HepG2 (cell line): ENCODE measurements at regions not wholly inside any gene's neighbourhood (a gene's known extent, or its start where the extent isn't known, plus 50 kb on each side); places are given as distances from the start of the nearest gene placed in this dataset.

Experiments used
- ATAC-seq: fragments of 200-7000 bp; cut with Tn5 transposase; 3 replicates; pipeline ENCODE4 v1.9.1; 2020; ENCODE audit warnings: mild to moderate bottlenecking, moderate library complexity
- BruUV-seq: library from RNA; stranded (reverse); fragments of 400-500 nt; replicated peaks from 2 replicates; lab custom pipeline; 2021; lab: Mats Ljungman, UMichigan
- CTCF ChIA-PET: fragments of 300-600 bp; formaldehyde crosslinking; extraction: SDS; loops from one replicate; lab custom pipeline; 2021; ENCODE audit warnings: low total read pairs, inconsistent platforms, low intra/inter-chr PET ratio; lab: Yijun Ruan, JAX
- POLR2A ChIA-PET: fragments of 350-600 bp; sonication (Branson Sonifier 250); formaldehyde crosslinking; loops from one replicate; lab custom pipeline; 2020; ENCODE audit warnings: antibody characterized with exemption, inconsistent platforms; lab: Yijun Ruan, JAX
- DNase-seq: peaks from one replicate; pipeline ENCODE4 v3.0.0-alpha.2; 2015; ENCODE audit warnings: low spot score
- FAIRE-seq: peaks from 3 replicates; lab custom pipeline; 2011; peaks lifted over from hg19 to GRCh38; lab: Jason Lieb, UNC
- H2AFZ ChIP-seq: one replicate; pipeline ENCODE4 v1.6.1; 2011; ENCODE audit warnings: low read length, inconsistent platforms
- H3K27ac ChIP-seq: fragments of 300-600 bp; 3 replicates; pipeline ENCODE4 v1.8.0; 2011; ENCODE audit warnings: mixed run types, mild to moderate bottlenecking, mixed read lengths, low read length, inconsistent platforms; ENCODE audit not compliant: insufficient read depth; ENCODE audit errors: extremely low read length
- H3K27me3 ChIP-seq, 2 experiments: fragments of 200-600 bp in 1 of 2; 2 replicates in 1 of 2; 3 replicates in 1 of 2; pipeline versions ENCODE4 v1.6.0 to v1.8.0; 2011; ENCODE audit warnings: low read length in 2 of 2, mild to moderate bottlenecking in 2 of 2, moderate library complexity in 2 of 2, inconsistent platforms in 1 of 2; ENCODE audit not compliant: insufficient read depth in 2 of 2, control insufficient read depth in 1 of 2
- H3K36me3 ChIP-seq, 2 experiments: fragments of 200-600 bp in 1 of 2; replicated peaks in 1 of 2; 2 replicates in 1 of 2; 3 replicates in 1 of 2; pipeline versions ENCODE4 v1.5.1 to v1.8.0; 2011; ENCODE audit warnings: low read length in 2 of 2, inconsistent platforms in 1 of 2; ENCODE audit not compliant: insufficient read depth in 2 of 2, control insufficient read depth in 1 of 2
- H3K4me1 ChIP-seq: 2 replicates; pipeline ENCODE4 v1.5.1; 2012; ENCODE audit warnings: low read length, inconsistent platforms; ENCODE audit not compliant: insufficient read depth
- H3K4me2 ChIP-seq: 2 replicates; pipeline ENCODE4 v1.6.0; 2011; ENCODE audit warnings: low read depth, low read length, inconsistent platforms
- H3K4me3 ChIP-seq, 3 experiments: fragments of 200-600 bp in 1 of 3; sonication (generic), shearing (Covaris generic) in 1 of 3; replicated peaks in 1 of 3; 2 replicates each; pipeline ENCODE4 v1.5.1; 2011 to 2016; ENCODE audit warnings: low read length in 3 of 3, inconsistent platforms in 2 of 3, low read depth in 2 of 3, mild to moderate bottlenecking in 2 of 3, control low read depth in 1 of 3, mixed read lengths in 1 of 3; ENCODE audit not compliant: insufficient read depth in 1 of 3
- H3K79me2 ChIP-seq: one replicate; pipeline ENCODE4 v1.6.1; 2011; ENCODE audit warnings: low read length, inconsistent platforms; ENCODE audit not compliant: insufficient read depth
- H3K9ac ChIP-seq: 2 replicates; pipeline ENCODE4 v1.6.0; 2011; ENCODE audit warnings: mild to moderate bottlenecking, low read depth, low read length, inconsistent platforms; ENCODE audit not compliant: insufficient read depth
- H3K9me3 ChIP-seq: 2 replicates; pipeline ENCODE4 v1.5.1; 2012; ENCODE audit warnings: mild to moderate bottlenecking, low read length
- H4K20me1 ChIP-seq: 2 replicates; pipeline ENCODE4 v1.6.0; 2011; ENCODE audit warnings: inconsistent platforms, mild to moderate bottlenecking, low read length, moderate library complexity; ENCODE audit not compliant: insufficient read depth
- ARID3A ChIP-seq: IDR thresholded peaks from 2 replicates; pipeline ENCODE4 v1.6.1; 2012; ENCODE audit warnings: low read depth, low read length, improper control_type of control experiment
- ATF1 ChIP-seq: IDR thresholded peaks from 2 replicates; pipeline ENCODE4 v1.6.1; 2016; ENCODE audit warnings: mild to moderate bottlenecking, control low read depth
- ATRX ChIP-seq: sonication (generic); formaldehyde crosslinking; IDR thresholded peaks from 2 replicates; pipeline ENCODE4 v1.4.0; 2020; ENCODE audit warnings: missing genetic modification reagents, borderline replicate concordance
- GATAD1 ChIP-seq: IDR thresholded peaks from 2 replicates; pipeline ENCODE4 v1.6.1; 2016; ENCODE audit warnings: missing genetic modification reagents, missing compliant biosample characterization
- HMGXB3 ChIP-seq: sonication (generic); formaldehyde crosslinking; IDR thresholded peaks from 2 replicates; pipeline ENCODE4 v1.4.0; 2020; ENCODE audit warnings: missing genetic modification reagents, borderline replicate concordance
- HMGXB4 ChIP-seq, 2 experiments: sonication (generic) in 1 of 2; formaldehyde crosslinking in 1 of 2; IDR thresholded peaks; 2 replicates each; pipeline versions ENCODE4 v1.4.0 to v1.6.1; 2018 to 2020; ENCODE audit warnings: missing genetic modification reagents in 2 of 2, borderline replicate concordance in 1 of 2, low read depth in 1 of 2, mild to moderate bottlenecking in 1 of 2, missing biosample characterization in 1 of 2
- ISL2 ChIP-seq: sonication (generic); formaldehyde crosslinking; IDR thresholded peaks from 2 replicates; pipeline ENCODE4 v1.5.0; 2020; ENCODE audit warnings: missing genetic modification reagents
- PPARG ChIP-seq: conservative IDR thresholded peaks from 2 replicates; pipeline ENCODE4 v1.6.1; 2016; ENCODE audit warnings: missing biosample characterization, missing genetic modification reagents
- SNAPC2 ChIP-seq: sonication (generic); formaldehyde crosslinking; IDR thresholded peaks from 2 replicates; pipeline ENCODE4 v1.8.1; 2022; ENCODE audit warnings: mild to moderate bottlenecking, missing genetic modification reagents
- TARDBP ChIP-seq: sonication (generic); formaldehyde crosslinking; IDR thresholded peaks from 2 replicates; pipeline ENCODE4 v1.8.0; 2022; ENCODE audit warnings: mild to moderate bottlenecking, missing genetic modification reagents
- ZFYVE20 ChIP-seq: sonication (generic); formaldehyde crosslinking; IDR thresholded peaks from 2 replicates; pipeline ENCODE4 v1.8.0; 2023; ENCODE audit warnings: low read depth, mild to moderate bottlenecking, moderate library complexity, missing genetic modification reagents, borderline replicate concordance
- ZNF724P ChIP-seq: sonication (generic); formaldehyde crosslinking; IDR thresholded peaks from 2 replicates; pipeline ENCODE4 v1.8.0; 2022; ENCODE audit warnings: missing genetic modification reagents, borderline replicate concordance
- ZNF788 ChIP-seq: sonication (generic); formaldehyde crosslinking; IDR thresholded peaks from 2 replicates; pipeline ENCODE4 v1.5.0; 2020; ENCODE audit warnings: mild to moderate bottlenecking, missing genetic modification reagents, borderline replicate concordance
- ZSCAN31 ChIP-seq: sonication (generic); formaldehyde crosslinking; IDR thresholded peaks from 2 replicates; pipeline ENCODE4 v1.5.0; 2020; ENCODE audit warnings: low read depth, mild to moderate bottlenecking, missing genetic modification reagents
- WGBS: methylation state at CpG from one replicate; pipeline ENCODE4 v1.1.6; 2017; ENCODE audit warnings: low lambda C conversion rate; 5-methylcytosine and 5-hydroxymethylcytosine counted together
- in situ Hi-C: cut with HindIII; loops from 2 replicates; pipeline ENCODE4 v1.10.0; 2017; ENCODE audit warnings: low pct_unique_long_range_greater_than_20kb; ENCODE audit not compliant: extremely low pct_ligation_motif_present
- intact Hi-C: fragments of 100-400 bp; cut with micrococcal nuclease; formaldehyde crosslinking; loops from one replicate; pipeline ENCODE4 v1.10.0; 2022; ENCODE audit not compliant: unreplicated experiment
- TF ChIP-seq, protein P1 (sequence below): sonication (generic); formaldehyde crosslinking; IDR thresholded peaks from 2 replicates; pipeline ENCODE4 v1.8.1; 2022; ENCODE audit warnings: mild to moderate bottlenecking, missing genetic modification reagents
- TF ChIP-seq, protein P2 (sequence below): sonication (generic); formaldehyde crosslinking; IDR thresholded peaks from 2 replicates; pipeline ENCODE4 v1.5.0; 2020; ENCODE audit warnings: missing genetic modification reagents

DNA sequence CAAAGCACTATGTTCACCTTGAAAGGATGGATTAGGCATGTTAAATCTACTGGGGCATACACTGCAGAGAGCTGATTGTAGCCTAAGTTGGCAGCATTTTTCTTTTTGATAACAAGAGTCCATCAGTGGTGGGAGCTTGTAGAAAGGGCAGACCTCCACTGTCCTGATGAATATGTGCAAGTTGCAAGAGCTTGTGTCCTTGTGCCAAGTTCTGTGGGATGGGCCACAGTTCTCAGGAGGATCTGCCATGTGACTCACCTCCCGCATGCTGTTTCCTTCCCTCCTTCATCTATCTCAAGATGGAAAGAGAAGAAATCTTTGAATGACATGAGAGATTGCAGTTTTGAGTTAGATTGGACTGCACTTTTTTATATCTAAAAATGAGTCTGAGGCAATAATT is 58.3 kb upstream of the GGTLC1 start:
- BruUV-seq = no TSS peak
- in situ Hi-C loops (no loop called here), intact Hi-C loops (no loop called here)
- Histone ChIP-seq H3K4me3 (no peak overlapping the region), H4K20me1 (no peaks in the 10 kb centered on the region), H3K4me1 (no peaks in the 10 kb centered on the region), H3K4me2 (no peak overlapping the region), H3K9ac (no peak overlapping the region), H3K36me3 (no peaks in the 10 kb centered on the region), H2AFZ (no peak overlapping the region), H3K79me2 (no peaks in the 10 kb centered on the region), H3K27ac (no peak overlapping the region), H3K27me3 (no peaks in the 10 kb centered on the region), H3K9me3 (no peaks in the 10 kb centered on the region)
- ATAC-seq (no peak), FAIRE-seq (no peak), DNase-seq (no peak)
- ChIA-PET POLR2A (no interaction called here), CTCF (no interaction called here)
- 68% methylated on average over 1 of the region's 1 CpG for WGBS
- TF ChIP-seq HMGXB3 (CRISPR knock-in tag) (no peak), ZSCAN31 (CRISPR knock-in tag) (no peak), HMGXB4 (CRISPR knock-in tag; IDR thresholded peaks at IDR 0.05; ENCODE audit: borderline replicate concordance in 1 of 2, low read depth in 1 of 2) (no peak), ZNF724P (CRISPR knock-in tag) (no peak), ATF1 (CRISPR knock-in tag) (no peak), ZFYVE20 (CRISPR knock-in tag) (no peak), ISL2 (CRISPR knock-in tag) (no peak), ATRX (CRISPR knock-in tag) (no peak), PPARG (CRISPR knock-in tag) (no peak), TARDBP (CRISPR knock-in tag) (no peak), SNAPC2 (no peak), ZNF788 (CRISPR knock-in tag) (no peak), GATAD1 (CRISPR knock-in tag) (no peak), ARID3A (no peak)
- TF ChIP-seq, protein P1, sequence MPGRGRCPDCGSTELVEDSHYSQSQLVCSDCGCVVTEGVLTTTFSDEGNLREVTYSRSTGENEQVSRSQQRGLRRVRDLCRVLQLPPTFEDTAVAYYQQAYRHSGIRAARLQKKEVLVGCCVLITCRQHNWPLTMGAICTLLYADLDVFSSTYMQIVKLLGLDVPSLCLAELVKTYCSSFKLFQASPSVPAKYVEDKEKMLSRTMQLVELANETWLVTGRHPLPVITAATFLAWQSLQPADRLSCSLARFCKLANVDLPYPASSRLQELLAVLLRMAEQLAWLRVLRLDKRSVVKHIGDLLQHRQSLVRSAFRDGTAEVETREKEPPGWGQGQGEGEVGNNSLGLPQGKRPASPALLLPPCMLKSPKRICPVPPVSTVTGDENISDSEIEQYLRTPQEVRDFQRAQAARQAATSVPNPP (CRISPR knock-in tag) = no peak
- TF ChIP-seq, protein P2, sequence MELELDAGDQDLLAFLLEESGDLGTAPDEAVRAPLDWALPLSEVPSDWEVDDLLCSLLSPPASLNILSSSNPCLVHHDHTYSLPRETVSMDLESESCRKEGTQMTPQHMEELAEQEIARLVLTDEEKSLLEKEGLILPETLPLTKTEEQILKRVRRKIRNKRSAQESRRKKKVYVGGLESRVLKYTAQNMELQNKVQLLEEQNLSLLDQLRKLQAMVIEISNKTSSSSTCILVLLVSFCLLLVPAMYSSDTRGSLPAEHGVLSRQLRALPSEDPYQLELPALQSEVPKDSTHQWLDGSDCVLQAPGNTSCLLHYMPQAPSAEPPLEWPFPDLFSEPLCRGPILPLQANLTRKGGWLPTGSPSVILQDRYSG (CRISPR knock-in tag) = no peak
